ENCODE measurements at regions not wholly inside any gene's neighbourhood (a gene's known extent, or its start where the extent isn't known, plus 50 kb on each side); places are given as distances from the start of the nearest gene placed in this dataset.

DNA sequence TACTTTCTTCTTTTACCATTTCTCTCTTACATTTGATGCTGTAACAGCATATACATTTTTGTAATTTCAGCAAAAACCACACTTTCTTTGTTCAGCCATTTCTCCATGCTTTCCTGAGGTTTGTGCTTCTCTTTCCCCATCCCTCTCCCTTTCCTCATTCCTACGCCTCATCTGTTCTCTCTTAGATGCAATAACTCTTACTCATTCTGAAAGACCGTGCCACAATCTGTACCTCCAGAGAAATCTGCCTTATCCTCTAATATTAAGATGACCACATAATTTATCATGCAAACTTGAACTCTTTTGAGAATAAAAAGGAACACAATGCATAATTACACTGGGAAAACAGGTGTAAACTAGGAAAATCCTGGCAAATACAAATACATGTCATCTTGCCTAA is 588.9 kb downstream of the JRKL start:
- H3K9ac ChIP-seq (ENCODE audit: control insufficient read depth, extremely low read depth, insufficient read depth, low read length) = no peak overlapping the region
- no peak for FAIRE-seq

GRCh38 chr11:96986516-96986915 is 596.7 kb downstream of the JRKL start:
- H3K4me1 ChIP-seq (ENCODE audit: control insufficient read depth, extremely low read depth, insufficient read depth, low read length) = no peaks in the 10 kb centered on the region
- TF ChIP-seq CTCF (optimal IDR thresholded peaks at IDR 0.05 in 1 of 3, IDR thresholded peaks at IDR 0.05 in 1 of 3, conservative IDR thresholded peaks at IDR 0.05 in 1 of 3; ENCODE audit: extremely low read depth in 1 of 3, insufficient read depth in 2 of 3, low read length in 3 of 3) = no peak
- no peak for TF ChIP-seq EZH2 (IDR thresholded peaks at IDR 0.05; ENCODE audit: low read length)
- H3K9me1 ChIP-seq (ENCODE audit: control insufficient read depth, extremely low read depth, insufficient read depth, low read length) = no peaks in the 10 kb centered on the region
- H3K4me2 ChIP-seq (ENCODE audit: control insufficient read depth, extremely low read depth, insufficient read depth, low read depth, low read length) = no peak overlapping the region
- no peak for DNase-seq (ENCODE audit: low read depth, low spot score)
- H3K9ac ChIP-seq (ENCODE audit: control insufficient read depth, extremely low read depth, insufficient read depth, low read length) = no peak overlapping the region
- no peak overlapping the region for H3K4me3 ChIP-seq (ENCODE audit: control insufficient read depth in 2 of 3, extremely low read depth in 1 of 3, insufficient read depth in 2 of 3, low read depth in 1 of 3, low read length in 3 of 3)
- H3K27ac ChIP-seq (ENCODE audit: control insufficient read depth, insufficient read depth, low read length) = no peak overlapping the region
- no peak overlapping the region for H2AFZ ChIP-seq (ENCODE audit: control insufficient read depth, low read length)
- H3K9me3 ChIP-seq (ENCODE audit: control insufficient read depth, low read depth, low read length) = no peaks in the 10 kb centered on the region
- H3K79me2 ChIP-seq (ENCODE audit: control insufficient read depth, insufficient read depth, low read length) = no peaks in the 10 kb centered on the region
- no peaks in the 10 kb centered on the region for H3K36me3 ChIP-seq (ENCODE audit: control insufficient read depth in 2 of 2, extremely low read depth in 1 of 2, insufficient read depth in 2 of 2, low read length in 2 of 2)
- no peaks in the 10 kb centered on the region for H3K27me3 ChIP-seq (ENCODE audit: control insufficient read depth, extremely low read depth, insufficient read depth, low read length)
- FAIRE-seq = no peak
- dilution Hi-C loops (cut with MboI; ENCODE audit: extremely low pct_ligation_motif_present, low sequenced_read_pairs) = no loop called here
- no peaks in the 10 kb centered on the region for H4K20me1 ChIP-seq (ENCODE audit: control insufficient read depth, extremely low read depth, insufficient read depth, low read length)

More for the DNA sequence above, 588.9 kb downstream of the JRKL start:
- no peak overlapping the region for H3K4me3 ChIP-seq (ENCODE audit: control insufficient read depth in 2 of 3, extremely low read depth in 1 of 3, insufficient read depth in 2 of 3, low read depth in 1 of 3, low read length in 3 of 3)
- no peaks in the 10 kb centered on the region for H4K20me1 ChIP-seq (ENCODE audit: control insufficient read depth, extremely low read depth, insufficient read depth, low read length)
- H3K36me3 ChIP-seq (ENCODE audit: control insufficient read depth in 2 of 2, extremely low read depth in 1 of 2, insufficient read depth in 2 of 2, low read length in 2 of 2) = no peaks in the 10 kb centered on the region
- H3K27me3 ChIP-seq (ENCODE audit: control insufficient read depth, extremely low read depth, insufficient read depth, low read length) = no peaks in the 10 kb centered on the region
- TF ChIP-seq CTCF (optimal IDR thresholded peaks at IDR 0.05 in 1 of 3, IDR thresholded peaks at IDR 0.05 in 1 of 3, conservative IDR thresholded peaks at IDR 0.05 in 1 of 3; ENCODE audit: extremely low read depth in 1 of 3, insufficient read depth in 2 of 3, low read length in 3 of 3) = no peak
- no peak for TF ChIP-seq EZH2 (IDR thresholded peaks at IDR 0.05; ENCODE audit: low read length)
- no peak overlapping the region for H3K4me2 ChIP-seq (ENCODE audit: control insufficient read depth, extremely low read depth, insufficient read depth, low read depth, low read length)
- no peaks in the 10 kb centered on the region for H3K4me1 ChIP-seq (ENCODE audit: control insufficient read depth, extremely low read depth, insufficient read depth, low read length)
- H3K9me3 ChIP-seq (ENCODE audit: control insufficient read depth, low read depth, low read length) = no peaks in the 10 kb centered on the region
- no peak overlapping the region for H2AFZ ChIP-seq (ENCODE audit: control insufficient read depth, low read length)
- H3K79me2 ChIP-seq (ENCODE audit: control insufficient read depth, insufficient read depth, low read length) = no peaks in the 10 kb centered on the region
- no peak overlapping the region for H3K27ac ChIP-seq (ENCODE audit: control insufficient read depth, insufficient read depth, low read length)
- dilution Hi-C loops (cut with MboI; ENCODE audit: extremely low pct_ligation_motif_present, low sequenced_read_pairs) = no loop called here
- no peak for DNase-seq (ENCODE audit: low read depth, low spot score)
- no peaks in the 10 kb centered on the region for H3K9me1 ChIP-seq (ENCODE audit: control insufficient read depth, extremely low read depth, insufficient read depth, low read length)
